Mesenchymal stem cell (in vitro differentiated cells and primary cell): ENCODE measurements at regions not wholly inside any gene's neighbourhood (a gene's known extent, or its start where the extent isn't known, plus 50 kb on each side); places are given as distances from the start of the nearest gene placed in this dataset.

Experiments used
- DNase-seq: peaks from one replicate; pipeline ENCODE4 v3.0.0-alpha.2; 2013
- H2AFZ ChIP-seq: one replicate; pipeline ENCODE4 v1.6.1; 2013; ENCODE audit warnings: low read depth, mild to moderate bottlenecking, control low read depth, inconsistent platforms, low read length, moderate library complexity
- H2AK5ac ChIP-seq: 2 replicates; pipeline ENCODE4 v1.6.1; 2013; ENCODE audit warnings: low read length, moderate library complexity, mild to moderate bottlenecking, inconsistent platforms; ENCODE audit not compliant: severe bottlenecking
- H2BK120ac ChIP-seq: one replicate; pipeline ENCODE4 v1.6.1; 2013; ENCODE audit warnings: low read depth, mild to moderate bottlenecking, inconsistent platforms, low read length, moderate library complexity
- H2BK12ac ChIP-seq, 2 experiments: one replicate each; pipeline ENCODE4 v1.6.1; 2013; ENCODE audit warnings: inconsistent platforms in 2 of 2, low read length in 2 of 2, mild to moderate bottlenecking in 2 of 2, moderate library complexity in 2 of 2, control low read depth in 1 of 2
- H2BK15ac ChIP-seq: one replicate; pipeline ENCODE4 v1.6.1; 2013; ENCODE audit warnings: mild to moderate bottlenecking, low read depth, inconsistent platforms; ENCODE audit not compliant: poor library complexity, severe bottlenecking
- H2BK5ac ChIP-seq: 2 replicates; pipeline ENCODE4 v1.6.1; 2013; ENCODE audit warnings: low read depth, mild to moderate bottlenecking, low read length, control low read depth, inconsistent platforms; ENCODE audit not compliant: poor library complexity, severe bottlenecking
- H3K14ac ChIP-seq, 2 experiments: one replicate each; pipeline ENCODE4 v1.6.1; 2013; ENCODE audit warnings: inconsistent platforms in 2 of 2, low read length in 2 of 2, control low read depth in 1 of 2, mild to moderate bottlenecking in 1 of 2, moderate library complexity in 1 of 2
- H3K18ac ChIP-seq, 2 experiments: one replicate each; pipeline ENCODE4 v1.6.1; 2013; ENCODE audit warnings: inconsistent platforms in 2 of 2, low read length in 2 of 2, control low read depth in 1 of 2, low read depth in 1 of 2, mild to moderate bottlenecking in 1 of 2
- H3K23ac ChIP-seq, 2 experiments: one replicate each; pipeline ENCODE4 v1.6.1; 2013; ENCODE audit warnings: inconsistent platforms in 2 of 2, low read length in 2 of 2, mild to moderate bottlenecking in 2 of 2, moderate library complexity in 2 of 2, control low read depth in 1 of 2
- H3K27ac ChIP-seq: 2 replicates; pipeline ENCODE4 v1.5.1; 2013; ENCODE audit warnings: mild to moderate bottlenecking, moderate library complexity, low read length, control low read depth, inconsistent platforms; ENCODE audit not compliant: poor library complexity, severe bottlenecking
- H3K27me3 ChIP-seq, 2 experiments: 2 replicates each; pipeline versions ENCODE4 v1.6.1 to v1.7.0; 2013; ENCODE audit warnings: low read length in 2 of 2, mild to moderate bottlenecking in 2 of 2, moderate library complexity in 2 of 2, control low read depth in 1 of 2, inconsistent platforms in 1 of 2; ENCODE audit not compliant: control insufficient read depth in 1 of 2, insufficient read depth in 1 of 2
- H3K36me3 ChIP-seq, 2 experiments: 2 replicates each; pipeline versions ENCODE4 v1.6.1 to v1.7.0; 2013; ENCODE audit warnings: low read length in 2 of 2, control low read depth in 1 of 2, inconsistent platforms in 1 of 2, low read depth in 1 of 2, mild to moderate bottlenecking in 1 of 2; ENCODE audit not compliant: insufficient read depth in 2 of 2, control insufficient read depth in 1 of 2
- H3K4ac ChIP-seq, 2 experiments: one replicate each; pipeline ENCODE4 v1.6.1; 2013; ENCODE audit warnings: inconsistent platforms in 2 of 2, low read length in 2 of 2, mild to moderate bottlenecking in 2 of 2, moderate library complexity in 2 of 2, control low read depth in 1 of 2, low read depth in 1 of 2
- H3K4me1 ChIP-seq: 2 replicates; pipeline ENCODE4 v1.6.1; 2013; ENCODE audit warnings: low read depth, low read length, control low read depth; ENCODE audit not compliant: control insufficient read depth, insufficient read depth
- H3K4me2 ChIP-seq: 2 replicates; pipeline ENCODE4 v1.6.1; 2013; ENCODE audit warnings: low read length, mild to moderate bottlenecking, inconsistent platforms; ENCODE audit not compliant: poor library complexity, severe bottlenecking
- H3K4me3 ChIP-seq, 2 experiments: 2 replicates each; pipeline versions ENCODE4 v1.5.1 to v1.7.0; 2013; ENCODE audit warnings: low read length in 2 of 2, mild to moderate bottlenecking in 2 of 2, control low read depth in 1 of 2, low read depth in 1 of 2; ENCODE audit not compliant: insufficient read depth in 1 of 2
- H3K79me1 ChIP-seq: replicated peaks from 2 replicates; pipeline ENCODE4 v1.6.1; 2013; ENCODE audit warnings: mild to moderate bottlenecking, control low read depth, low read length, inconsistent platforms; ENCODE audit not compliant: poor library complexity, severe bottlenecking
- H3K9ac ChIP-seq: 2 replicates; pipeline ENCODE4 v1.7.0; 2013; ENCODE audit warnings: mild to moderate bottlenecking, low read length, moderate library complexity
- H3K9me3 ChIP-seq: 2 replicates; pipeline ENCODE4 v1.7.0; 2013; ENCODE audit warnings: mild to moderate bottlenecking, low read length; ENCODE audit not compliant: control insufficient read depth
- H4K8ac ChIP-seq: one replicate; pipeline ENCODE4 v1.6.1; 2013; ENCODE audit warnings: inconsistent platforms, mild to moderate bottlenecking, low read length, moderate library complexity
- H4K91ac ChIP-seq: one replicate; pipeline ENCODE4 v1.6.1; 2013; ENCODE audit warnings: mild to moderate bottlenecking, low read length, inconsistent platforms
- WGBS: methylation state at CpG from one replicate; pipeline ENCODE4 v1.1.7; 2013; ENCODE audit warnings: mixed read lengths; 5-methylcytosine and 5-hydroxymethylcytosine counted together

DNA sequence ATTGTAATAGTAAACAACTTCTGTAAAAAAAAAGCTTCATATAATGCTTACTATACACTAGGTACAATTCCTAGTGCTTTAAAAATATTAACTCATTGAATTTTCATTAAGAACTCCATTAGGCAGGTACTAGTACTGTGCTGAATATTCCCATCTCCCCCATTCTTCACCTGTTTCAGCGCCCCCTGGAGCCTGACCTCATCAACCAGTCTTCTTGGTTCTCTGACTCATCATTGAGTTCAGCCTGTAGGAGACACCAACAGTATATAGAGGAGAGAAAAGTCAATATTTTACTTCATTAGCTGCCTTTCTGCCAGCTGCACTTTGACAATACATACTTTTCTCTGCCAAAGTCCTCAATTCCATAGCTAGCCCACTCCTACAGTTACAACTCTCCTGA, 1009.9 kb upstream of the KLHL29 start:
- Histone ChIP-seq H3K4ac (no peak overlapping the region), H3K27me3 (no peaks in the 10 kb centered on the region), H3K79me1 (no peaks in the 10 kb centered on the region), H2BK5ac (no peak overlapping the region), H3K4me2 (no peak overlapping the region), H3K9ac (no peak overlapping the region), H3K4me3 (no peak overlapping the region), H3K9me3 (no peaks in the 10 kb centered on the region), H2AFZ (no peak overlapping the region), H4K91ac (no peak overlapping the region), H3K27ac (no peak overlapping the region), H3K23ac (no peak overlapping the region), H3K18ac (no peak overlapping the region), H2BK12ac (no peak overlapping the region), H3K36me3 (no peaks in the 10 kb centered on the region), H3K4me1 (no peaks in the 10 kb centered on the region), H2BK120ac (no peak overlapping the region), H2AK5ac (no peak overlapping the region), H2BK15ac (no peak overlapping the region), H3K14ac (no peak overlapping the region), H4K8ac (no peak overlapping the region)
- DNase-seq, result no peak
- WGBS, result 0% methylated on average over 1 of the region's 1 CpG

DNA sequence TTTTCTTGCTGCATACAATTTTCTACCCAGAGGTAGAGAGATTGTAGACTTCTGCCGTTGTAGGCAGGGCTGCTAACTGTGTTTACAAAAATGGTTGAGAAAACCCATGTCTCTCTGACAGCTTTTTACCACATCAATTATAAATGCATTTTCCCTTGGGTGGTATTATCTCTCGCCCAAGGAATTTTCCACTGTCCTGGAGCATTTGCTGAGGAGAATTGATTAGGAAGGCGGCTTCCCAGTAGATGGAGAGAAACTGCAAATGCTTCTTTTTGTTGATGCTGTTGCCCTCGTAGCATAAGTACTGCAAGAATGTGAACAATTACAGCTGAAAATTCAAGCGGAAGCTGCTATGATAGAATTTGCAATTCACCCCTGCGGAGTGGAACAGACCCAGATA, 1007.7 kb upstream of the KLHL29 start:
- Histone ChIP-seq H3K9ac (no peak overlapping the region), H3K14ac (no peak overlapping the region), H3K27ac (no peak overlapping the region), H3K4me3 (no peak overlapping the region), H2BK5ac (no peak overlapping the region), H2BK12ac (no peak overlapping the region), H3K79me1 (no peaks in the 10 kb centered on the region), H4K91ac (no peak overlapping the region), H3K23ac (no peak overlapping the region), H3K9me3 (no peaks in the 10 kb centered on the region), H4K8ac (no peak overlapping the region), H2AFZ (no peak overlapping the region), H3K4me1 (no peaks in the 10 kb centered on the region), H2BK120ac (no peak overlapping the region), H3K4ac (no peak overlapping the region), H3K18ac (no peak overlapping the region), H3K36me3 (no peaks in the 10 kb centered on the region), H2BK15ac (no peak overlapping the region), H2AK5ac (no peak overlapping the region), H3K4me2 (no peak overlapping the region), H3K27me3 (no peaks in the 10 kb centered on the region)
- peak; percentile 15 for DNase-seq
- 15% methylated on average over 5 of the region's 6 CpGs for WGBS

- no peak overlapping the region for H3K9ac ChIP-seq
- WGBS, result 83% methylated on average over 11 of the region's 11 CpGs
- no peak overlapping the region for H3K4me2 ChIP-seq
- no peaks in the 10 kb centered on the region for H3K4me1 ChIP-seq
- no peak overlapping the region for H4K8ac ChIP-seq
- no peaks in the 10 kb centered on the region for H3K27me3 ChIP-seq
- H3K9me3 ChIP-seq, result no peaks in the 10 kb centered on the region
- H3K27ac ChIP-seq, result no peak overlapping the region
- H2BK120ac ChIP-seq, result no peak overlapping the region
- H2BK12ac ChIP-seq, result no peak overlapping the region
- H4K91ac ChIP-seq, result no peak overlapping the region
- H2AFZ ChIP-seq, result no peak overlapping the region
- H3K4me3 ChIP-seq, result no peak overlapping the region
- DNase-seq, result no peak
- no peak overlapping the region for H3K14ac ChIP-seq
- H2BK15ac ChIP-seq, result no peak overlapping the region
- H2AK5ac ChIP-seq, result no peak overlapping the region
- no peak overlapping the region for H3K18ac ChIP-seq
- no peaks in the 10 kb centered on the region for H3K79me1 ChIP-seq
- H3K36me3 ChIP-seq, result no peaks in the 10 kb centered on the region
- H3K23ac ChIP-seq, result no peak overlapping the region
- no peak overlapping the region for H3K4ac ChIP-seq
- no peak overlapping the region for H2BK5ac ChIP-seq
These were observed 1002.4 kb upstream of the KLHL29 start for GRCh38 chr2:22382479-22383169.

GRCh38 chr2:22397847-22398246, 987.1 kb upstream of the KLHL29 start:
- H3K4me2 ChIP-seq, result no peak overlapping the region
- no peak overlapping the region for H2BK120ac ChIP-seq
- H2BK15ac ChIP-seq, result no peak overlapping the region
- no peak overlapping the region for H3K23ac ChIP-seq
- H3K36me3 ChIP-seq, result no peaks in the 10 kb centered on the region
- no peak overlapping the region for H3K4ac ChIP-seq
- H2BK12ac ChIP-seq, result no peak overlapping the region
- no peak overlapping the region for H2AK5ac ChIP-seq
- H3K27ac ChIP-seq, result no peak overlapping the region
- no peak overlapping the region for H2AFZ ChIP-seq
- H3K4me1 ChIP-seq, result no peaks in the 10 kb centered on the region
- no peak overlapping the region for H3K9ac ChIP-seq
- H3K27me3 ChIP-seq, result no peaks in the 10 kb centered on the region
- no peak for DNase-seq
- H3K14ac ChIP-seq, result no peak overlapping the region
- WGBS, result 100% methylated on average over 1 of the region's 2 CpGs
- no peak overlapping the region for H4K91ac ChIP-seq
- no peak overlapping the region for H4K8ac ChIP-seq
- no peaks in the 10 kb centered on the region for H3K9me3 ChIP-seq
- H3K79me1 ChIP-seq, result no peaks in the 10 kb centered on the region
- no peak overlapping the region for H2BK5ac ChIP-seq
- H3K18ac ChIP-seq, result no peak overlapping the region
- no peak overlapping the region for H3K4me3 ChIP-seq
